ENCODE measurements at regions not wholly inside any gene's neighbourhood (a gene's known extent, or its start where the extent isn't known, plus 50 kb on each side); places are given as distances from the start of the nearest gene placed in this dataset.

- no peak for DNase-seq
These were observed 102.4 kb downstream of the EFNB2 start for GRCh38 chr13:106433066-106433465.

GRCh38 chr13:106432636-106433035 is 102.8 kb downstream of the EFNB2 start:
- no peak for DNase-seq

- DNase-seq, result no peak
These were observed 108.6 kb downstream of the EFNB2 start for GRCh38 chr13:106426909-106427308.

- no peak for DNase-seq
These were observed 109.8 kb downstream of the EFNB2 start for GRCh38 chr13:106425661-106426060.

- no peak for DNase-seq
These were observed 110.7 kb downstream of the EFNB2 start for GRCh38 chr13:106424805-106425204.

GRCh38 chr13:106423530-106423929 is 111.9 kb downstream of the EFNB2 start:
- DNase-seq, result no peak

- no peak for DNase-seq
These were observed 116.9 kb downstream of the EFNB2 start for GRCh38 chr13:106418556-106418955.

GRCh38 chr13:106417467-106418110 is 117.9 kb downstream of the EFNB2 start:
- DNase-seq, result no peak

- no peak for DNase-seq
These were observed 118.8 kb downstream of the EFNB2 start for GRCh38 chr13:106416645-106417044.

GRCh38 chr13:106415971-106416370 is 119.5 kb downstream of the EFNB2 start:
- DNase-seq, result no peak

GRCh38 chr13:106415442-106415841 is 120.0 kb downstream of the EFNB2 start:
- DNase-seq, result no peak

- no peak for DNase-seq
These were observed 128.1 kb downstream of the EFNB2 start for GRCh38 chr13:106407338-106407737.

- no peak for DNase-seq
These were observed 129.7 kb downstream of the EFNB2 start for GRCh38 chr13:106405731-106406130.

- no peak for DNase-seq
These were observed 132.2 kb downstream of the EFNB2 start for GRCh38 chr13:106403280-106403679.

GRCh38 chr13:106402866-106403265 is 132.6 kb downstream of the EFNB2 start:
- no peak for DNase-seq

GRCh38 chr13:106401081-106401480 is 134.4 kb downstream of the EFNB2 start:
- DNase-seq, result no peak

GRCh38 chr13:106400289-106400688 is 135.2 kb downstream of the EFNB2 start:
- no peak for DNase-seq

- no peak for DNase-seq
These were observed 137.2 kb downstream of the EFNB2 start for GRCh38 chr13:106398289-106398688.

- no peak for DNase-seq
These were observed 141.7 kb downstream of the EFNB2 start for GRCh38 chr13:106393776-106394175.

- DNase-seq, result no peak
These were observed 143.8 kb downstream of the EFNB2 start for GRCh38 chr13:106391681-106392080.

GRCh38 chr13:106391271-106391670 is 144.2 kb downstream of the EFNB2 start:
- DNase-seq, result no peak

GRCh38 chr13:106390367-106390766 is 145.1 kb downstream of the EFNB2 start:
- no peak for DNase-seq

GRCh38 chr13:106385654-106386053 is 149.8 kb downstream of the EFNB2 start:
- no peak for DNase-seq

GRCh38 chr13:106384516-106384915 is 150.9 kb downstream of the EFNB2 start:
- no peak for DNase-seq

- DNase-seq, result no peak
These were observed 151.7 kb downstream of the EFNB2 start for GRCh38 chr13:106383791-106384190.
